GM12873 (cell line): ENCODE measurements at regions not wholly inside any gene's neighbourhood (a gene's known extent, or its start where the extent isn't known, plus 50 kb on each side); places are given as distances from the start of the nearest gene placed in this dataset.

Experiments used
- CTCF ChIP-seq: IDR thresholded peaks from 2 replicates; pipeline ENCODE4 v1.5.1; 2012; ENCODE audit warnings: low read depth, mild to moderate bottlenecking, moderate library complexity, low read length, control low read depth; ENCODE audit not compliant: insufficient read depth; ENCODE audit errors: missing control alignments

DNA sequence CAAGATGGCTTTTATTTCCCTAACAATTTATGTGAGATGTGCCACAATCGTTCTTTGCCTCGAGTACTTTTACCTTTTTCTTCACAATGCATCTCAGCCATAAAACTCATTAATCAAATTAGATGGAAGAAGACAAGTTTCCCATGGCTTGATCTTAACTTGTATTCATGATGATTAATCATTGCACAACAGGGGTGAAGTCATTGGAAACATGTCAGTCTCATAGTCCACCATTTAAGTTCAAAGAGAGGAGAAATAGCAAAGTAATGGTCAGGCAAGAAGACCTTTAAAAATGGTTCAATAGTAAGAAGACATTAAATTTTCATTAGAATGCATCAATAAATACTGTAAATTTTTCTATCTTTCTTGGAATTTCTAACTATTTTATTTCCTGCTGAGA is 136.3 kb downstream of the FOXG1 start:
- TF ChIP-seq CTCF = no peak

DNA sequence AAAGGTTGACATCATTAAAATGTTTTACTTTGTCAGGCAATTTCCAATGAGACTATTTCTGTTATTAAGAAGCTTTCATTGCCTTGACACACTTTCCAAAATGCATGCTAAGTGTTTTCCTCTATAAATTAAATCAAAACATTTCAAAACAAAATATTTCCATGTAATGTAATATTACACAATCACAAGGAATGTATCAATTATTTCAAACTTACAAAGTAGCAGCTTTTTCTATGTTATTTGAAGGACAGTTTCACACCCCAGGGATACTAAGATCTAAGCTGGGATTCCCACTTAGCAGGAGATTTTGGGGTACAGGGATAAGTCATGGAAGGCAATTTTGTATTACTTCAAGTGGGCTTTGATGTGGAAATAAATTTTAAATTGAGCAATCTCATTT is 144.9 kb downstream of the FOXG1 start:
- TF ChIP-seq CTCF = no peak

- TF ChIP-seq CTCF = no peak
Observed at GRCh38 chr14:28913056-28913455, 146.5 kb downstream of the FOXG1 start.

- TF ChIP-seq CTCF = no peak
Observed at GRCh38 chr14:28926122-28926521, 159.5 kb downstream of the FOXG1 start.

DNA sequence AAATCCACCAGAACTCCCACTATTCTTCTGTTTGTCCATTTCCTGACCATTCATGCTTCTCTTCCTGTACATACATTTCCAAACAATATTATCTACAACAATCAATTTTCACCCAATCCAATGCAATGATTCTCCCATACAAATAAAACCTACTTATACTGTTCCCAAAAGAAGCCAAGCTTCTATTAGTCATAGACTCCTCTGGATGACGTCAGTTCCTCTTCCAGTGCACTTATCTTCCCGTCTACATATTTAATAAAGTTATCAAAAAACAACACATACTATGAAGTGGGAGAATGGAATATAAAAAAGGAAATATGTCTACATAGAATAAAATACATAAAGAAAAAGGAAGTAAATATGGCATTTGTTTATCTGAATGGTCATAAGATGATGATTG is 165.4 kb downstream of the FOXG1 start:
- TF ChIP-seq CTCF = no peak

- no peak for TF ChIP-seq CTCF
Observed at GRCh38 chr14:28936601-28937000, 170.0 kb downstream of the FOXG1 start.

GRCh38 chr14:28941758-28942157 is 175.2 kb downstream of the FOXG1 start:
- no peak for TF ChIP-seq CTCF

- TF ChIP-seq CTCF = no peak
Observed at GRCh38 chr14:28944605-28945004, 178.0 kb downstream of the FOXG1 start.
